GM12874 (cell line): ENCODE measurements at regions not wholly inside any gene's neighbourhood (a gene's known extent, or its start where the extent isn't known, plus 50 kb on each side); places are given as distances from the start of the nearest gene placed in this dataset.

Source experiments
- TF ChIP-seq, protein P1 (sequence below): IDR thresholded peaks from 2 replicates; pipeline ENCODE4 v1.5.1; 2011; ENCODE audit warnings: low read depth, mild to moderate bottlenecking, control low read depth, low read length, moderate library complexity; ENCODE audit not compliant: insufficient read depth

DNA sequence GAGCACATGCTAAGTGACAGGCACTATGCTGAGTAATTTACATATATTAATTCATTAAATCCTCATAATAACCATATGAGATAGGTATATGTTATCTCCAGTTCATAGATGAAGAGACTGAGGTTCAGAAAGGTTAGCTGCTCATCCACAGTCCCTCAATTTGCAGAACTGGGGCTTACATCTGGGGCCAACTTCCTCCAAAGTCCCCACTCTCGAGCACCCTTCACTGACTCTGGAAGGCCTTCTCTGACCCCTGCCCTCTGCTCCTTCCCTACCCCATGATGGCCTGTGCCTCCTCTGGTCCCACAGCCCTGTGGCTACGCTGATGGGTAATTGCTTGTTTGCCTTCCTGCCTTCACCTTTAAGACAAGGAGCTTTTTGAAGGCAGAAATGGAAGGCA, 71.6 kb downstream of the C5orf15 start:
- TF ChIP-seq, protein P1, sequence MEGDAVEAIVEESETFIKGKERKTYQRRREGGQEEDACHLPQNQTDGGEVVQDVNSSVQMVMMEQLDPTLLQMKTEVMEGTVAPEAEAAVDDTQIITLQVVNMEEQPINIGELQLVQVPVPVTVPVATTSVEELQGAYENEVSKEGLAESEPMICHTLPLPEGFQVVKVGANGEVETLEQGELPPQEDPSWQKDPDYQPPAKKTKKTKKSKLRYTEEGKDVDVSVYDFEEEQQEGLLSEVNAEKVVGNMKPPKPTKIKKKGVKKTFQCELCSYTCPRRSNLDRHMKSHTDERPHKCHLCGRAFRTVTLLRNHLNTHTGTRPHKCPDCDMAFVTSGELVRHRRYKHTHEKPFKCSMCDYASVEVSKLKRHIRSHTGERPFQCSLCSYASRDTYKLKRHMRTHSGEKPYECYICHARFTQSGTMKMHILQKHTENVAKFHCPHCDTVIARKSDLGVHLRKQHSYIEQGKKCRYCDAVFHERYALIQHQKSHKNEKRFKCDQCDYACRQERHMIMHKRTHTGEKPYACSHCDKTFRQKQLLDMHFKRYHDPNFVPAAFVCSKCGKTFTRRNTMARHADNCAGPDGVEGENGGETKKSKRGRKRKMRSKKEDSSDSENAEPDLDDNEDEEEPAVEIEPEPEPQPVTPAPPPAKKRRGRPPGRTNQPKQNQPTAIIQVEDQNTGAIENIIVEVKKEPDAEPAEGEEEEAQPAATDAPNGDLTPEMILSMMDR, result no peak

DNA sequence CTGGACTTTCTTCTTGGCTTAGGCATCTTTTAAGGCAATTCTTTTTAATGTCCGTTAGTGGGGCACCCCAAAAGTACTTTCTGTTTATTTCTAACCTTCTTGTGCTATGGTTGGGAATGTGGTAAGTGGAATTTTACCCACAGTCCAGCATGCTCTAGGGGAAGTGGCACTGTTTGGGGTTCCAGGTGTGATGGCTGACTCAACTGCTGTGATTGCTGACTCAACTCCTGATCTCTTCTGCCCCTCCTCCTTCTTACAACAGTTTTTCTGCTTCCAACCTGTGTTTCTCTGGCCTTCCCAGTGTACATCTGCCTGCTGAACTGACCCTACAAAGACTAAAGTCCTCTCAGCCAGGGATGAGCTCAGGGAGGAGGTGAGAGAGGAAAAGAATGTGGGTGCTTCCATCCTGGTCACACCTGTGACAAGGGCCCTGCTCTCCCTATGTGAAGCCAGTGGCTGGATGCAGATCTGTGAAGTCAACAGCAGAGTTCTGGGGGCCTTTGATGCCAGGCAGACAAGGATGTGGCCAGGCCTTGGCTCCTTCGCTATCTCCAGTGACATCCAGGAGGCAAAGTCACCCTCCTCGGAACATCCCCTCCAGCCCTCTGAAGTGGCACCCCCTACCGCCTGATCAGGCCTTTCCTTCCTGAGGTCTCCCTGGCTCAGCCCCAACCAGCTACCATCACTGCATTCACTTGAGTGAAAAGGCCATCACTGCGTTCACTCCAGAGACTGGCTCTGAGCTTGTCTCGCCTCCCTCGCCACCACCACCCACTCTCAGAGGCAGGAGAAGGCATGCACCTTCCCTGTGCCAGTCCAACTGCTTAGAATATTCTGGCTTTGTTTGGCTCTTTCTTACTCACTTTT, 72.2 kb downstream of the C5orf15 start:
- TF ChIP-seq, protein P1, result no peak

DNA sequence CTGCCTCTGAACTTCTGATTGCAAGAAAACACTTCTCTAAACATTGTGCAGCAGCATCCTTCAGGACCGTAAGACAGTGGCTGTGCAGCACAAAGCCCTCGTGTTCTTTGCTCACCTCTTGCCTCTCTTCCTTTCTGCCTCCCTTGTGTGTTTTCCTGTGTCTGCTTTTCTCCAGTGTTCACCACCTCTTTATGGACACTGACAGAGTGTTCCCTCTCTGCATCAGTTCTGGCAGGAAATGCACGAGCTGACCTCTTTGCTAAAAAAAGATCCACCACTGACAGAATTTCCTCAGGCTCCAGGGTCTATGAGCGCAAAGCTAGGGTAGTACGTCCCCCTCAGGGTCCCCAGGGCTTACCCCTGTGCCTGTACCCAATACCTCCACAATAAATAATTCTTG, 74.3 kb downstream of the C5orf15 start:
- TF ChIP-seq, protein P1, result no peak

DNA sequence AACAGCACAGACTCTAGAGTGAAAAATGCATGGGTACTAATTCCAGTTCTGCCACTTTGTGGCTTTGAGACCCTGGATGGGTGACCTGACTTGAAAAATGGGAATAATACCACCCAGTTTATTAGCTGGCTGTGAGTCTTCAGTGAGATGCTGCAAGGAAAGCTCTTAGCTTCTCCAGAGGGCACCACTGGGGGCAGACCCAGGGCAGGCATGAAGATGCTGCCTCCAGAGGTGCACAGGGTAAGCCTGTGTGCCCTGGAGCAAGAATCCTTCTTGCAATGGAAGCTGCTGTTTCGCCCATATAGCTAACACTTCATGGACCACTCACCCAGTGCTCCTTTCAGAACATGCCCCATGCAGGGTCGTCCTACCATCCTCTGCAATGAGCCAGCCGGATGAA, 75.7 kb downstream of the C5orf15 start:
- TF ChIP-seq, protein P1, result no peak

DNA sequence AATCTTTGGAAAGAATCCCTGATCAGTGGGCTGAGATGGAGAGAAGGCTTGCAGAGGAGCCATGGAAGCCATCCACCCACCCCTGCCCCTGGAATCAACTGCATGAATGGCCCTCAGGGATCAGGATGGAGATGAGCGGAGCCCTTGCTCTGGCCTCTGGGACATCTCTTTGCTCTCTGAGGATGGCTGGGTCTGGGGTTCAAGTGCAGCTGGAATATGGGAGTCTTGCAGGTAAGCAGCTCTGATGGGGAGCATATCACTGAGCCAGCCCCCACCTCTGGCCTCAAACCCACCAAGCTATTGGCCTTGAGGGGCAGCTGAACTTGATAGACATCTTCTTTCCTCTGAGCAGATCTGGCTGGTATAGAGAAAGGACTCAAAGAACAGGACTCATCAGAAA, 76.1 kb downstream of the C5orf15 start:
- TF ChIP-seq, protein P1, result no peak

DNA sequence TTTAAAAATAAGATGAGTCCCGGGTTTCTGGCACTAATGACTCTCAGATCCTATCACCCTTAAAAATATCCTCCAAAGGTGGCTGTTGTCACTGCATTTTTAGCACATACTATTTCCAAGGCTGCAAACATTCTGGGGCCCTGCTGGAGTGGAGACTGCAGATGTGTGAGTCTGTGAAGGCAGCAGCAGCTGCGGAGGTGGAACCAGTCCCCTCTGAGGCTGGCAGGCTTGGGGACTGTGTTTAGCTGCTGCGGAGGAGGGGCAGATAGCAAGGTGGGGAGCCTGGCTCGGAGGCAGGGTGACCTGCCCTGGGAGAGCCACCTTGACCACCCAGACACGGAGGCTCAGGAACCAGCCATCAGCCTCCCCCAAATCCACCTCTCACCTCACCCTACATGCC, 77.0 kb downstream of the C5orf15 start:
- TF ChIP-seq, protein P1, result no peak

DNA sequence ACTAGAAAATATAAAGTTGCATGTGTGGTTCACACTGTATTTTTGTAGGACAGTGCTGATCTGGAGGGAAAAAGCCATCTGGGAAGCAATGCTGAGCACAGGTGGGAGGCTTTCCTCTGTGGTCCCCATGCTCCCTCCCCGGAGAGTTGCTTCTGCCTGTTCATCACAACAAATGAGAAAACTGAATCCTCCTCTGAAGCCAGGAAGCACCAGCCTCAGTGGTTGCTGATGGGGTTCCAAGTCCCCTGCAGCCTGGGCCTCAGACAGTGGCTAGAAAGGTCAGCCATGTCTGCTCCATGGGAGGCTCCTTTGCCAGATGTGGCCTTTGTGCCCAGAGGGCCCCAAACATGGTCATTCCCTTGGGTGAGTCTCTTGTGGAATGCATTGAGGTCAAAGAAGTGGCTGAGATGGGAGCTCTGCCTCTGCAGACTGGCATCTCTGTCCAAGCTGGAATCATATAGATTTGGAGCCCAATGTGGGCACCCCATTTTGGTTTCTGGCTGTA, 77.6 kb downstream of the C5orf15 start:
- TF ChIP-seq, protein P1, result no peak
